Renal cortical epithelial cell (primary cell): ENCODE measurements at regions not wholly inside any gene's neighbourhood (a gene's known extent, or its start where the extent isn't known, plus 50 kb on each side); places are given as distances from the start of the nearest gene placed in this dataset.

Source experiments
- DNase-seq: peaks from one replicate; pipeline ENCODE4 v3.0.0-alpha.2; 2011; ENCODE audit warnings: low read depth

DNA sequence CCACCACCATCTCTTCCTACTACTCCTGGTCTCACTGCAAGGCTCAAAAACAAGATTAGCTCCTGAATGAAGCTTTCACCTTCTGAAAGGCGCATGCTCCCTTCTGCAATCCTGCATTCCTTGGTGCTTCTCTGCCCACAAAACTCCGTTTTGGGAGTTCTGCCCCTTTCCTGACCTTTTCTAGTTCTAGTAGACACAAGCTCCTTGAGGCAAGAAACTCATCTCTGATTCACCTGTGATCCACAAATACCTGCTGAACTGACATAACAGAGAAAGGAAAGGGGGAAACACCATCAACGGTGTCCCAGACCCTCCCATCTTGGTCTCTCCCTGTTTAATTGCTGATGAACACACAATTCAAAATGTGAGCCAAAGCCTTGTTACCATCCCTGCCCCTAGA, 64.0 kb upstream of the EGR2 start:
- no peak for DNase-seq

DNA sequence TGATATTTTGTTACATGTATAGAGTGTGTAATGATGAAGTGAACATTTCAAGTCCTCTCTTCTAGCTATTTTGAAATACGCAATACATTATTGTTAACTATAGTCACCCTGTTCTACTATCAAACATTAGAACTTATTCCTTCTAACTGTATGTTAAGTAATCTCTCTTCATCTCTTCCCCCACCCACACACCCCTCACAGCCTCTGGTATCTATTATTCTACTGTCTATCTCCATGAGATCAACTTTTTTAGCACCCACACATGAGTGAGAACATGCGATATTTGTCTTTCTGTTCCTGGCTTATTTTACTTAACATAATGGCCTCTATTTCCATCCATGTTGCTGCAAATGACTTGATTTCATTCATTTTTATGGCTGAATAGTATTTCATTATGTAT, 57.7 kb upstream of the EGR2 start:
- no peak for DNase-seq

DNA sequence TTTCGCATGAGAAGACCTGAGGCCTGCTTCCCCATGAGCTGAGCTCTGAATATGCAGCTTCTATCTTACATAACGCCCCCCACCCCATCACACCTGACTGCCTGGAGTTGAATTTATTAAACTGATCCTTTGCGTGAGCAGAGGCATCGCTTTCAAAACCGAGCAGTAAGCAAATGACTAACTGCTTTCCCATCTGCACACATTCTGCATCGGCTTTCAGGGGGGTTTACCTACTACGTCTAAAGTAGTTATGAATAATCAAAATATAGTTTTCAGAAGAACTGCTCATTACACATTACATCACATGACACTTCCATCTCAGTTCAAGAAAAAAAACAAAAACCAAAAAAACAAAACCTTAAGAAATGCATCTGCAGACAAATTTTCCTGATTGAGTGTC, 54.7 kb upstream of the EGR2 start:
- DNase-seq: no peak

DNA sequence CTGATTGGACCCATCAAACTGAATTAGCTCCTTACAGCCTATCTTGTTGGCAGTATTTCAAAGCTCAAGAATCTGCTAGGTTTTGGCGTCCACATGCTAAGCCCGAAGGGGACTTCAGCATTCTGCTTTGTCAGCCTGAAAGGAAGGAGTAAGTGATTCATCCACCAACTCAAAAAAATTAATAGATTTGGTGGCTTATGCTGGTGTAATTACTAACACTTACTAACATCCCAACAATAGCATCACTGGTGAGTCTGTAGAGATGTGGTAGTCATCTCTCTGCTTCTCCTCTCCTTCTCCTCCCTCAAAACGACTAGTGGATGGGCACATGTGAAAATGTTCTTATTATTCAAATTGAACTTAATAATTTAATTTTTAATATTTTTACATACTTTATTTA, 53.8 kb upstream of the EGR2 start:
- DNase-seq: no peak

DNA sequence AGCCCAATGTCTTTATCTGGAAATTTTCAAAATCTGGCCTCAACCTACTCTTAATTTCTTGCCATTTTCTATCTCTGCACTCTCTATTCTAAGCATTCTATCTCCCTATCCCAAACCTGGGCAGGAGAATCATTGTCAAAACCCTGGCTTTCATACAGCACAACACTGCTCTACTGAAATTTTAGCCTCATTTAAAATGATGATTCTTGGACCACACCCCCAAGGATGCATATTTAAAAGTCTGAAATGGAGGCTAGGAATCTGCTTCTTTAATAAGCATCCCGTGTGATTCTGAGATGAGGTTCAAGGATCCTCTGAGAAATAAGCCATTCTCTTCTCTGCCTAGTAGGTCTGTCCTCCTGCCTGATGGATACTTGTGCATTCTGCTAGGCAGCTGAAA, 50.8 kb upstream of the EGR2 start:
- no peak for DNase-seq

DNA sequence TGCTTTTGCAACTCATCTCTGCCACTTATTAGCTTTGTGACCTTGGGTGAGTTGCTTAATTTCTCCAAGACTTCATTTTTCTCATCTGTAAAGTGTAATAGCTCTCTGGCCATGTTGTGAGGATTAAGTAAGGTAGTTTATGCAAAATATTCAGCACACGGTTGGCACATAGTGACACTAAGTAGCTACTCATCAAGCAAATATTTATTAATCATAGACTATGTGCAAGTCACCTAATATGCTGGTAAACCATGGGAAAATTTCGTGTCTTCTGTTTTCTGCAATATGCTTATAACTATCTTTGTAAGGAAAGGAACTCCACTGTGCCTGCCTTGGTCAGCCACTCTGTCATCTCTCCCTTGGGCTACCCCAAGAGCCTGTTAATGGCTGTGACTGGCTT, 50.3 kb upstream of the EGR2 start:
- no peak for DNase-seq
